ENCODE measurements at regions not wholly inside any gene's neighbourhood (a gene's known extent, or its start where the extent isn't known, plus 50 kb on each side); places are given as distances from the start of the nearest gene placed in this dataset.

DNA sequence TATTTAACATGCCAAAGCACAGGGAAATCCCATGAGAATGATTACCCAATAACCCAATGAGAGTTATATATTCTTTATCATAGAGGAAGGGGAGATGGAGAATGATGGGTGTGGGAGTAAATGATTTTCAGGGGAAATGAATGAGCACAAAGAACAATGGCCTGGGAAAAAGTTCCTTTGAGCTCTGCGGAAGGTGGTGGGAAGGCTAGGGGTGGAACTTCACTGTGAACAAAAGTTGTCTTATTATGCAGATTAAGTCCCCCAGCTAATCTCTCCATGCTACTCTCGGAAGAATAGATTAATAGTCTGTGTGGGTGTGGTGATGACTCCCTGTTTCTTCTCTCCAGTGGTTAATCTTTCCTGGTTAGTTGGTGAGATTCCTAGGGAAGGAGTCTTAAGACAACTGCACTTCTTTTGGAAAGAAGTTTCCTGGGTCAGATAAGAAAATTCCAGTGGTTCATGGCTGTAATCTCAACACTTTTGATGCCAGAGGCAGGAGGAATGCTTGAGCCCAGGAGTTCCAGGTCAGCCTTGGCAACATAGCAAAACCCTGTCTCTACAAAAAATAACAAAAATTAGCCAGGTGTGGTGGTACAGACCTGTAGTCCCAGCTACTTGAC is 71.6 kb downstream of the DNTTIP2 start:
- Mint-ChIP-seq H3K9me3 (peaks cover 0 to 6% (median 2%) of the 10 kb centered on the region in 7 donors), H3K27ac (no peak overlapping the region), H3K36me3 (no peaks in the 10 kb centered on the region), H3K4me3 (no peak overlapping the region), H3K4me1 (no peaks in the 10 kb centered on the region), H3K27me3 (peaks cover 29% of the 10 kb centered on the region)
- Histone ChIP-seq H3K4me3 (ENCODE audit: low read depth, low read length) (no peak overlapping the region), H3K27ac (ENCODE audit: insufficient read depth, low read length, poor library complexity, severe bottlenecking) (no peak overlapping the region), H3K9me3 (ENCODE audit: control insufficient read depth in 2 of 2, low read length in 2 of 2) (no peaks in the 10 kb centered on the region), H3K4me1 (ENCODE audit: control insufficient read depth, insufficient read depth, low read length, poor library complexity, severe bottlenecking) (no peaks in the 10 kb centered on the region), H3K27me3 (ENCODE audit: control insufficient read depth, insufficient read depth, low read length) (no peaks in the 10 kb centered on the region), H3K36me3 (ENCODE audit: control insufficient read depth, insufficient read depth, low read length) (no peaks in the 10 kb centered on the region)
- ATAC-seq (ENCODE audit: low read depth in 2 of 2) = no peak
- no peak for DNase-seq

- no peaks in the 10 kb centered on the region for H3K9me3 ChIP-seq (ENCODE audit: control insufficient read depth in 2 of 2, low read length in 2 of 2)
- Mint-ChIP-seq H3K27ac (no peak overlapping the region), H3K4me3 (no peak overlapping the region), H3K36me3 (no peaks in the 10 kb centered on the region), H3K4me1 (no peaks in the 10 kb centered on the region), H3K9me3 (peaks cover 0 to 6% (median 2%) of the 10 kb centered on the region in 7 donors), H3K27me3 (peaks cover 29% of the 10 kb centered on the region)
- ATAC-seq (ENCODE audit: low read depth in 2 of 2) (no peak), DNase-seq (no peak)
- H3K27me3 ChIP-seq (ENCODE audit: control insufficient read depth, insufficient read depth, low read length) = no peaks in the 10 kb centered on the region
- H3K27ac ChIP-seq (ENCODE audit: insufficient read depth, low read length, poor library complexity, severe bottlenecking) = no peak overlapping the region
- no peaks in the 10 kb centered on the region for H3K36me3 ChIP-seq (ENCODE audit: control insufficient read depth, insufficient read depth, low read length)
- no peaks in the 10 kb centered on the region for H3K4me1 ChIP-seq (ENCODE audit: control insufficient read depth, insufficient read depth, low read length, poor library complexity, severe bottlenecking)
- H3K4me3 ChIP-seq (ENCODE audit: low read depth, low read length) = no peak overlapping the region
Observed at GRCh38 chr1:93805027-93805610, 73.9 kb downstream of the DNTTIP2 start.

- peaks cover 29% of the 10 kb centered on the region for H3K27me3 Mint-ChIP-seq
- Histone ChIP-seq H3K4me3 (ENCODE audit: low read depth, low read length) (no peak overlapping the region), H3K36me3 (ENCODE audit: control insufficient read depth, insufficient read depth, low read length) (no peaks in the 10 kb centered on the region), H3K27ac (ENCODE audit: insufficient read depth, low read length, poor library complexity, severe bottlenecking) (no peak overlapping the region), H3K4me1 (ENCODE audit: control insufficient read depth, insufficient read depth, low read length, poor library complexity, severe bottlenecking) (no peaks in the 10 kb centered on the region), H3K27me3 (ENCODE audit: control insufficient read depth, insufficient read depth, low read length) (no peaks in the 10 kb centered on the region), H3K9me3 (ENCODE audit: control insufficient read depth in 2 of 2, low read length in 2 of 2) (no peaks in the 10 kb centered on the region)
- ATAC-seq (ENCODE audit: low read depth in 2 of 2) (no peak), DNase-seq (no peak)
- H3K27ac Mint-ChIP-seq = no peak overlapping the region
- no peaks in the 10 kb centered on the region for H3K4me1 Mint-ChIP-seq
- H3K9me3 Mint-ChIP-seq = peaks cover 0 to 6% (median 2%) of the 10 kb centered on the region in 7 donors
- H3K4me3 Mint-ChIP-seq = no peak overlapping the region
- H3K36me3 Mint-ChIP-seq = no peaks in the 10 kb centered on the region
Observed at GRCh38 chr1:93804412-93804811, 74.6 kb downstream of the DNTTIP2 start.

DNA sequence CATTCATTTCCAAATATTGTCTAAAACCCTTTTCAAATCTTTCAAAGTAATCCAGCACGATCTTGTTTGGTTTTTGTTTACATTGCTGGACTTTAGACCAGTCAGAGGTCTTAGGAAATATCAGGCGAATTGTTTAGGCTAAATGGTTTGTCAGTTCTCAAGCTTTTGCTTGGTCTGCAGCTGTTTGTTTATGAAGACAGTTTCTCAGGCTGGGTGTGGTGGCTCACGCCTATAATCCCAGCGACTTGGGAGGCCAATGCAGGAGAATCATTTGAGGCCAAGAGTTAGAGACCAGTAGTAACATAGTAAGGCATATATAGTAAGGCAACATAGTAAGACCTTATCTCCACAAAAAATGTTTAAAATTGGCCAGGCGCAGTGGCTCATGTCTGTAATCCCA is 77.5 kb downstream of the DNTTIP2 start:
- no peak overlapping the region for H3K4me3 ChIP-seq (ENCODE audit: low read depth, low read length)
- Mint-ChIP-seq H3K4me1 (no peaks in the 10 kb centered on the region), H3K4me3 (no peak overlapping the region), H3K27me3 (peaks cover 18% of the 10 kb centered on the region), H3K27ac (no peak overlapping the region), H3K9me3 (peaks cover 0 to 4% (median 2%) of the 10 kb centered on the region in 7 donors), H3K36me3 (no peaks in the 10 kb centered on the region)
- H3K27ac ChIP-seq (ENCODE audit: insufficient read depth, low read length, poor library complexity, severe bottlenecking) = no peak overlapping the region
- DNase-seq (no peak), ATAC-seq (ENCODE audit: low read depth in 2 of 2) (no peak)
- H3K4me1 ChIP-seq (ENCODE audit: control insufficient read depth, insufficient read depth, low read length, poor library complexity, severe bottlenecking) = no peaks in the 10 kb centered on the region
- no peaks in the 10 kb centered on the region for H3K27me3 ChIP-seq (ENCODE audit: control insufficient read depth, insufficient read depth, low read length)
- no peaks in the 10 kb centered on the region for H3K36me3 ChIP-seq (ENCODE audit: control insufficient read depth, insufficient read depth, low read length)
- no peaks in the 10 kb centered on the region for H3K9me3 ChIP-seq (ENCODE audit: control insufficient read depth in 2 of 2, low read length in 2 of 2)

GRCh38 chr1:93800856-93801255 is 78.2 kb downstream of the DNTTIP2 start:
- H3K4me1 Mint-ChIP-seq = no peaks in the 10 kb centered on the region
- Histone ChIP-seq H3K4me1 (ENCODE audit: control insufficient read depth, insufficient read depth, low read length, poor library complexity, severe bottlenecking) (no peaks in the 10 kb centered on the region), H3K36me3 (ENCODE audit: control insufficient read depth, insufficient read depth, low read length) (no peaks in the 10 kb centered on the region), H3K4me3 (ENCODE audit: low read depth, low read length) (no peak overlapping the region), H3K27me3 (ENCODE audit: control insufficient read depth, insufficient read depth, low read length) (no peaks in the 10 kb centered on the region), H3K27ac (ENCODE audit: insufficient read depth, low read length, poor library complexity, severe bottlenecking) (no peak overlapping the region), H3K9me3 (ENCODE audit: control insufficient read depth in 2 of 2, low read length in 2 of 2) (no peaks in the 10 kb centered on the region)
- peaks cover 12% of the 10 kb centered on the region for H3K27me3 Mint-ChIP-seq
- ATAC-seq (ENCODE audit: low read depth in 2 of 2) (no peak), DNase-seq (no peak)
- H3K36me3 Mint-ChIP-seq = no peaks in the 10 kb centered on the region
- H3K4me3 Mint-ChIP-seq = no peak overlapping the region
- no peak overlapping the region for H3K27ac Mint-ChIP-seq
- peaks cover 0 to 4% (median 2%) of the 10 kb centered on the region in 7 donors for H3K9me3 Mint-ChIP-seq

DNA sequence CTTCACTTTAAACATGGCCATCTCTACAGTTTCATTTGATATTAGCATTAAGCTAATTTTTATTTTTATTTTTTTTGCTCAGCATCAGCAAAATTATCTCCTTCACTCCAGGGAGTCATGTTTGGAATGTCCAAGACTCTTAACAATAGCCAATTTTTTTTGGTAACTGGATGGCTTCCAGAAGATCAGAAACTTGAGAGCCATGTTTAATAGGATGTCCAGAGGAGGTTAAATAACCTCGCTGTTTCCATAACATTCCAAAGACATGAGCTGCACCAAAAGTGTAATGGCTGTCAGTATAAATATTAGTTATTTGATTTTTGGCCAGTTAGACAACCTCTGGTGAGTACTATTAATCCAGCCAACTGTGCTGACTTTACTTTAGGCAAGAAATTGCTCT is 80.7 kb downstream of the DNTTIP2 start:
- H3K4me3 Mint-ChIP-seq = no peak overlapping the region
- Histone ChIP-seq H3K36me3 (ENCODE audit: control insufficient read depth, insufficient read depth, low read length) (no peaks in the 10 kb centered on the region), H3K4me1 (ENCODE audit: control insufficient read depth, insufficient read depth, low read length, poor library complexity, severe bottlenecking) (no peaks in the 10 kb centered on the region), H3K9me3 (ENCODE audit: control insufficient read depth in 2 of 2, low read length in 2 of 2) (no peaks in the 10 kb centered on the region), H3K27me3 (ENCODE audit: control insufficient read depth, insufficient read depth, low read length) (no peaks in the 10 kb centered on the region), H3K27ac (ENCODE audit: insufficient read depth, low read length, poor library complexity, severe bottlenecking) (no peak overlapping the region), H3K4me3 (ENCODE audit: low read depth, low read length) (no peak overlapping the region)
- no peaks in the 10 kb centered on the region for H3K36me3 Mint-ChIP-seq
- peaks cover 0 to 4% (median 0%) of the 10 kb centered on the region in 7 donors for H3K9me3 Mint-ChIP-seq
- DNase-seq = no peak
- H3K4me1 Mint-ChIP-seq = no peaks in the 10 kb centered on the region
- no peaks in the 10 kb centered on the region for H3K27me3 Mint-ChIP-seq
- ATAC-seq (ENCODE audit: low read depth in 2 of 2) = no peak
- H3K27ac Mint-ChIP-seq = no peak overlapping the region

DNA sequence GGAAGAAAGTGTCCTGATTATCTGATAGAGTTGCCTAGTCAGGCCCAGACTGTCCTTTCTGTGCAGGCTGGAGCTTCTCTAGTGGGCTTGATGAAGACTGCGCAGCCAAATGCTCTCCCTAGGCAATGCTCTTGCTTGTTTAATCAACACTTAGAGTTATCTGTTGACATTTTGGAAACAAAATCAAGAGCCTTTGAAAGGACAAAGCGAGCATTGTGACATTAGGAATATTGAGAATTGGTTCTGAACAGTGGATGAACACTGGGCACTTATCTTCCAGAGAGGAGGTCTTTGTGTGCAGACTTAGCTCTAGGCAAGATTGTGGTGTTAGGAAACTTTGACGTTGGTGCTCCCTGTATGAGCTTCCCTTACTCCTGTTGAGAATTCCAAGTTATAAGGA is 94.5 kb downstream of the DNTTIP2 start:
- Histone ChIP-seq H3K36me3 (ENCODE audit: control insufficient read depth, insufficient read depth, low read length) (no peaks in the 10 kb centered on the region), H3K4me3 (ENCODE audit: low read depth, low read length) (no peak overlapping the region), H3K4me1 (ENCODE audit: control insufficient read depth, insufficient read depth, low read length, poor library complexity, severe bottlenecking) (no peaks in the 10 kb centered on the region), H3K27me3 (ENCODE audit: control insufficient read depth, insufficient read depth, low read length) (no peaks in the 10 kb centered on the region), H3K27ac (ENCODE audit: insufficient read depth, low read length, poor library complexity, severe bottlenecking) (no peak overlapping the region), H3K9me3 (ENCODE audit: control insufficient read depth in 2 of 2, low read length in 2 of 2) (no peaks in the 10 kb centered on the region)
- Mint-ChIP-seq H3K4me1 (no peaks in the 10 kb centered on the region), H3K9me3 (peaks cover 0 to 18% (median 7%) of the 10 kb centered on the region in 7 donors), H3K36me3 (no peaks in the 10 kb centered on the region), H3K4me3 (no peak overlapping the region), H3K27ac (no peak overlapping the region), H3K27me3 (peaks cover 5% of the 10 kb centered on the region)
- ATAC-seq (ENCODE audit: low read depth in 2 of 2) (no peak), DNase-seq (no peak)

DNA sequence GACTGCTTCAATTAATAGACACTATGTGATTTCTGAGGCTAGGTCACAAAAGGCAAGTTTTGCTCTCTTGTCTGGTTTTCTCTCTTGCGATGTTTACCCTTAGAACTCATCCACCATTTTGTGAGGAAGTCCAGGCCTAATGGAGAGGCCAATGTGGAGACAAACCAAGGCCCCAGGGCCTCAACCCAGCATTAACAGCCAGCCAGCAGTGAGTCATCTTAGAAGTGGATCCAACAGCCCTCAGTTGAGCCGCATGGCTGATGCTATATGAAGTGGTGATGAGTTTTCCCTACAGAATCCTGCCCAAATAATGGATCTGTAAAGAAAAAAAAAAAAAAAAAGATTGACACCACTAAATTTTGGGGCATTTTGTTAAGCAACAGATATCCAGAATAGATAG is 95.1 kb downstream of the DNTTIP2 start:
- no peaks in the 10 kb centered on the region for H3K4me1 ChIP-seq (ENCODE audit: control insufficient read depth, insufficient read depth, low read length, poor library complexity, severe bottlenecking)
- no peak overlapping the region for H3K27ac Mint-ChIP-seq
- H3K27me3 ChIP-seq (ENCODE audit: control insufficient read depth, insufficient read depth, low read length) = no peaks in the 10 kb centered on the region
- H3K27me3 Mint-ChIP-seq = peaks cover 5% of the 10 kb centered on the region
- H3K27ac ChIP-seq (ENCODE audit: insufficient read depth, low read length, poor library complexity, severe bottlenecking) = no peak overlapping the region
- H3K4me3 ChIP-seq (ENCODE audit: low read depth, low read length) = no peak overlapping the region
- no peak for DNase-seq
- H3K36me3 ChIP-seq (ENCODE audit: control insufficient read depth, insufficient read depth, low read length) = no peaks in the 10 kb centered on the region
- ATAC-seq (ENCODE audit: low read depth in 2 of 2) = no peak
- H3K4me1 Mint-ChIP-seq = no peaks in the 10 kb centered on the region
- H3K36me3 Mint-ChIP-seq = no peaks in the 10 kb centered on the region
- no peak overlapping the region for H3K4me3 Mint-ChIP-seq
- peaks cover 0 to 13% (median 5%) of the 10 kb centered on the region in 7 donors for H3K9me3 Mint-ChIP-seq
- no peaks in the 10 kb centered on the region for H3K9me3 ChIP-seq (ENCODE audit: control insufficient read depth in 2 of 2, low read length in 2 of 2)
